AG04450 (cell line): ENCODE measurements at regions not wholly inside any gene's neighbourhood (a gene's known extent, or its start where the extent isn't known, plus 50 kb on each side); places are given as distances from the start of the nearest gene placed in this dataset.

Experiments
- CTCF ChIA-PET: fragments of 300-600, 350-600 bp; formaldehyde crosslinking; extraction: SDS; loops from one replicate; lab custom pipeline; 2022; ENCODE audit warnings: antibody characterized with exemption, inconsistent platforms; lab: Charles Lee
- POLR2A ChIA-PET: fragments of 350-600 bp; formaldehyde crosslinking; extraction: SDS; loops from one replicate; lab custom pipeline; 2021; ENCODE audit warnings: antibody characterized with exemption, inconsistent platforms; lab: Yijun Ruan, JAX
- DNase-seq: peaks from one replicate; pipeline ENCODE4 v3.0.0-alpha.2; 2011; ENCODE audit warnings: low read depth, low spot score
- H3K27ac ChIP-seq: one replicate; pipeline ENCODE4 v1.5.1; 2012; ENCODE audit warnings: low read depth, low read length, control low read depth
- H3K27me3 ChIP-seq: one replicate; pipeline ENCODE4 v1.6.0; 2012; ENCODE audit warnings: low read length; ENCODE audit not compliant: control insufficient read depth, insufficient read depth
- H3K4me3 ChIP-seq: 2 replicates; pipeline ENCODE4 v1.5.1; 2011; ENCODE audit warnings: mild to moderate bottlenecking, low read depth, low read length, control low read depth
- H3K9me3 ChIP-seq: 2 replicates; pipeline ENCODE4 v1.5.1; 2012; ENCODE audit warnings: low read length; ENCODE audit not compliant: control insufficient read depth, insufficient read depth
- CTCF ChIP-seq: IDR thresholded peaks from 2 replicates; pipeline ENCODE4 v1.5.1; 2011; ENCODE audit warnings: low read depth, low read length, control low read depth, inconsistent platforms

GRCh38 chr1:23624440-23624839 is 65.1 kb upstream of the ID3 start:
- ChIA-PET CTCF (interaction anchor here (1.7 to 2.7 kb wide), 2 partner anchors 10 to 13 kb away, joined by 6 to 9 read pairs; no protein-coding TSS in a partner anchor), POLR2A (no interaction called here)
- TF ChIP-seq CTCF: no peak
- Histone ChIP-seq H3K4me3 (no peak overlapping the region), H3K27ac (no peak overlapping the region), H3K9me3 (no peaks in the 10 kb centered on the region), H3K27me3 (peaks cover 15% of the 10 kb centered on the region)
- no peak for DNase-seq

- peaks cover 21% of the 10 kb centered on the region for H3K27me3 ChIP-seq
- ChIA-PET CTCF (interaction anchor here (0.7 to 4.3 kb wide), 2 partner anchors 12 to 19 kb away, joined by 6 to 29 read pairs; no protein-coding TSS in a partner anchor), POLR2A (no interaction called here)
- H3K4me3 ChIP-seq: no peak overlapping the region
- no peaks in the 10 kb centered on the region for H3K9me3 ChIP-seq
- DNase-seq: no peak
- H3K27ac ChIP-seq: no peak overlapping the region
- TF ChIP-seq CTCF: no peak
These were observed 63.0 kb upstream of the ID3 start for GRCh38 chr1:23622284-23622683.

- Histone ChIP-seq H3K4me3 (no peak overlapping the region), H3K27me3 (peaks cover 23% of the 10 kb centered on the region), H3K9me3 (no peaks in the 10 kb centered on the region), H3K27ac (no peak overlapping the region)
- no peak for TF ChIP-seq CTCF
- ChIA-PET POLR2A (no interaction called here), CTCF (interaction anchor here (1.0 to 4.3 kb wide), 3 partner anchors 14 to 81 kb away, joined by 4 to 29 read pairs (median 5); no protein-coding TSS in a partner anchor)
- no peak for DNase-seq
These were observed 61.3 kb upstream of the ID3 start for GRCh38 chr1:23620605-23621004.

- POLR2A ChIA-PET: no interaction called here
- no peak overlapping the region for H3K27ac ChIP-seq
- peaks cover 27% of the 10 kb centered on the region for H3K27me3 ChIP-seq
- TF ChIP-seq CTCF: no peak
- CTCF ChIA-PET: interaction anchor here (1.5 to 4.3 kb wide), 3 partner anchors 15 to 80 kb away, joined by 5 to 29 read pairs (median 5); no protein-coding TSS in a partner anchor
- no peak for DNase-seq
- H3K4me3 ChIP-seq: peak overlapping the region; percentile 36
- no peaks in the 10 kb centered on the region for H3K9me3 ChIP-seq
These were observed 60.2 kb upstream of the ID3 start for GRCh38 chr1:23619299-23620188.
